HG03460 (cell line): ENCODE measurements at regions not wholly inside any gene's neighbourhood (a gene's known extent, or its start where the extent isn't known, plus 50 kb on each side); places are given as distances from the start of the nearest gene placed in this dataset.

ENCODE experiments used
- ATAC-seq: cut with Tn5 transposase; IDR thresholded peaks from one replicate; pipeline ENCODE4 v1.9.1; 2021; ENCODE audit not compliant: unreplicated experiment

- no peak for ATAC-seq
Measured at GRCh38 chr4:183846951-183847350, 58.2 kb upstream of the STOX2 start.

- ATAC-seq, result no peak
Measured at GRCh38 chr4:183848805-183849204, 56.3 kb upstream of the STOX2 start.

DNA sequence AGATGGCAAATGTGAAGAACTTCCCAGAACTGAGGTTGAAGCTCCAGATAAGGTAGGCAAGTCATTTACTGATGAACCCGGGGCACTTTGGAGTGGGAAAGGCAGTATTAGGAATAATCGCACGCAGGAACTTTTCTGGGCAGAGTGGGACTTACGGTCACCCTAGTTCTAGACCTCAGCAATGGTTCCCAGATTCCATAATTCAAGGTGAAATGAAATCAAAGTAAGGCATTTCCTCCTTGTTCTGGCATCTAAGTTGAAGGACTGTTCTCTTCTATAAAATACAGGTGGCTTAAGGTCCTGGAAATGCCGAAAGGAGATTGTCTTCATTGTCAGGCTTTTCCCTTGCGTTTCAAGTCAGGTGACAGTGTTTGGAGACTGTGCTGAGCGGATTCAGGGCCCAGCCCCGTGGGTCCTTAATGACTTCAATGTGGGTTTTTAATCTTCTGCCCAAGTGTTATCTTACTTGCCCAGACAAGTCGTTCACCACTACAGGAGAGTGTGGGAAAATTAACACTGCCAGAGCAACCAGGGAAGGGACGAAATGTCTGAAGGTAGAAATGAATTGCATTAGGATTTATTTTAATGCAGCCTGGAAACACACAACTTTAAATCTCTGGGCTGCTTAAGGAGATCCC lies 52.1 kb upstream of the STOX2 start:
- ATAC-seq, result no peak

- ATAC-seq, result no peak
Measured at GRCh38 chr4:183853548-183853940, 51.6 kb upstream of the STOX2 start.
